ENCODE measurements at regions not wholly inside any gene's neighbourhood (a gene's known extent, or its start where the extent isn't known, plus 50 kb on each side); places are given as distances from the start of the nearest gene placed in this dataset.

GRCh38 chr18:44213293-44213692 is 467.4 kb upstream of the SETBP1 start:
- TF ChIP-seq POLR2AphosphoS5 (IDR thresholded peaks at IDR 0.05; ENCODE audit: low read depth) (no peak), SPI1 (IDR thresholded peaks at IDR 0.05; ENCODE audit: borderline replicate concordance, low read depth) (no peak), GABPA (IDR thresholded peaks at IDR 0.05; ENCODE audit: low read depth) (no peak)
- TF ChIP-seq, protein P1, sequence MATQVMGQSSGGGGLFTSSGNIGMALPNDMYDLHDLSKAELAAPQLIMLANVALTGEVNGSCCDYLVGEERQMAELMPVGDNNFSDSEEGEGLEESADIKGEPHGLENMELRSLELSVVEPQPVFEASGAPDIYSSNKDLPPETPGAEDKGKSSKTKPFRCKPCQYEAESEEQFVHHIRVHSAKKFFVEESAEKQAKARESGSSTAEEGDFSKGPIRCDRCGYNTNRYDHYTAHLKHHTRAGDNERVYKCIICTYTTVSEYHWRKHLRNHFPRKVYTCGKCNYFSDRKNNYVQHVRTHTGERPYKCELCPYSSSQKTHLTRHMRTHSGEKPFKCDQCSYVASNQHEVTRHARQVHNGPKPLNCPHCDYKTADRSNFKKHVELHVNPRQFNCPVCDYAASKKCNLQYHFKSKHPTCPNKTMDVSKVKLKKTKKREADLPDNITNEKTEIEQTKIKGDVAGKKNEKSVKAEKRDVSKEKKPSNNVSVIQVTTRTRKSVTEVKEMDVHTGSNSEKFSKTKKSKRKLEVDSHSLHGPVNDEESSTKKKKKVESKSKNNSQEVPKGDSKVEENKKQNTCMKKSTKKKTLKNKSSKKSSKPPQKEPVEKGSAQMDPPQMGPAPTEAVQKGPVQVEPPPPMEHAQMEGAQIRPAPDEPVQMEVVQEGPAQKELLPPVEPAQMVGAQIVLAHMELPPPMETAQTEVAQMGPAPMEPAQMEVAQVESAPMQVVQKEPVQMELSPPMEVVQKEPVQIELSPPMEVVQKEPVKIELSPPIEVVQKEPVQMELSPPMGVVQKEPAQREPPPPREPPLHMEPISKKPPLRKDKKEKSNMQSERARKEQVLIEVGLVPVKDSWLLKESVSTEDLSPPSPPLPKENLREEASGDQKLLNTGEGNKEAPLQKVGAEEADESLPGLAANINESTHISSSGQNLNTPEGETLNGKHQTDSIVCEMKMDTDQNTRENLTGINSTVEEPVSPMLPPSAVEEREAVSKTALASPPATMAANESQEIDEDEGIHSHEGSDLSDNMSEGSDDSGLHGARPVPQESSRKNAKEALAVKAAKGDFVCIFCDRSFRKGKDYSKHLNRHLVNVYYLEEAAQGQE (IDR thresholded peaks at IDR 0.05; ENCODE audit: insufficient replicate concordance, low read depth), result no peak
- TF ChIP-seq, protein P2, sequence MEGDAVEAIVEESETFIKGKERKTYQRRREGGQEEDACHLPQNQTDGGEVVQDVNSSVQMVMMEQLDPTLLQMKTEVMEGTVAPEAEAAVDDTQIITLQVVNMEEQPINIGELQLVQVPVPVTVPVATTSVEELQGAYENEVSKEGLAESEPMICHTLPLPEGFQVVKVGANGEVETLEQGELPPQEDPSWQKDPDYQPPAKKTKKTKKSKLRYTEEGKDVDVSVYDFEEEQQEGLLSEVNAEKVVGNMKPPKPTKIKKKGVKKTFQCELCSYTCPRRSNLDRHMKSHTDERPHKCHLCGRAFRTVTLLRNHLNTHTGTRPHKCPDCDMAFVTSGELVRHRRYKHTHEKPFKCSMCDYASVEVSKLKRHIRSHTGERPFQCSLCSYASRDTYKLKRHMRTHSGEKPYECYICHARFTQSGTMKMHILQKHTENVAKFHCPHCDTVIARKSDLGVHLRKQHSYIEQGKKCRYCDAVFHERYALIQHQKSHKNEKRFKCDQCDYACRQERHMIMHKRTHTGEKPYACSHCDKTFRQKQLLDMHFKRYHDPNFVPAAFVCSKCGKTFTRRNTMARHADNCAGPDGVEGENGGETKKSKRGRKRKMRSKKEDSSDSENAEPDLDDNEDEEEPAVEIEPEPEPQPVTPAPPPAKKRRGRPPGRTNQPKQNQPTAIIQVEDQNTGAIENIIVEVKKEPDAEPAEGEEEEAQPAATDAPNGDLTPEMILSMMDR (IDR thresholded peaks at IDR 0.05; ENCODE audit: insufficient read depth, low read length), result no peak
- Histone ChIP-seq H3K27me3 (ENCODE audit: insufficient read depth, poor library complexity, severe bottlenecking) (no peaks in the 10 kb centered on the region), H3K4me3 (replicated peaks; ENCODE audit: insufficient read depth, low read length) (no peak overlapping the region), H3K27ac (replicated peaks) (no peak overlapping the region)
- DNase-seq (ENCODE audit: low read depth in 1 of 2, low spot score in 1 of 2), result no peak

- no peak overlapping the region for H3K27ac ChIP-seq (replicated peaks)
- TF ChIP-seq POLR2AphosphoS5 (IDR thresholded peaks at IDR 0.05; ENCODE audit: low read depth) (no peak), GABPA (IDR thresholded peaks at IDR 0.05; ENCODE audit: low read depth) (no peak), SPI1 (IDR thresholded peaks at IDR 0.05; ENCODE audit: borderline replicate concordance, low read depth) (no peak)
- TF ChIP-seq, protein P2 (IDR thresholded peaks at IDR 0.05; ENCODE audit: insufficient read depth, low read length), result no peak
- TF ChIP-seq, protein P1 (IDR thresholded peaks at IDR 0.05; ENCODE audit: insufficient replicate concordance, low read depth), result no peak
- no peaks in the 10 kb centered on the region for H3K27me3 ChIP-seq (ENCODE audit: insufficient read depth, poor library complexity, severe bottlenecking)
- no peak for DNase-seq (ENCODE audit: low read depth in 1 of 2, low spot score in 1 of 2)
- no peak overlapping the region for H3K4me3 ChIP-seq (replicated peaks; ENCODE audit: insufficient read depth, low read length)
Observed at GRCh38 chr18:44214396-44214795, 466.3 kb upstream of the SETBP1 start.

DNA sequence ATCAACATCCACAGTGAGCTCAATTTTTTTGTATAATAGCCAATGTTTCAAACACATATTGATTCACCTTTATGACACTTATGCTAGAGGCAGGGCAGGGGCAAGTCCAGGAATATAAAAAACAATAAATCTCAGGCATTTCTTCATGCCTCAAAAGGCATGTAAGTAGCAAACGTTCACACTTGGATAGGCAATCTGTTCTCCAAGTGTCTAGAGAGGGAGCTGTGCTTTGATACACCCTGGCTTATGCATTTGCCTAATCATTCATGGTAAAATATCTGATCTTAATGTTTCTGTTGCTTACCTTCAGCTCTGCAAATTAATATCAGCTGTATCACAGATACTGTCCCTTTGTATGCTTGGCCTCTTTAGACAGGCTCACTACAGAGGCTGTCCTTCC is 464.5 kb upstream of the SETBP1 start:
- no peak overlapping the region for H3K27ac ChIP-seq (replicated peaks)
- H3K27me3 ChIP-seq (ENCODE audit: insufficient read depth, poor library complexity, severe bottlenecking), result no peaks in the 10 kb centered on the region
- no peak for DNase-seq (ENCODE audit: low read depth in 1 of 2, low spot score in 1 of 2)
- TF ChIP-seq, protein P1 (IDR thresholded peaks at IDR 0.05; ENCODE audit: insufficient replicate concordance, low read depth), result no peak
- TF ChIP-seq POLR2AphosphoS5 (IDR thresholded peaks at IDR 0.05; ENCODE audit: low read depth) (no peak), GABPA (IDR thresholded peaks at IDR 0.05; ENCODE audit: low read depth) (no peak), SPI1 (IDR thresholded peaks at IDR 0.05; ENCODE audit: borderline replicate concordance, low read depth) (no peak)
- TF ChIP-seq, protein P2 (IDR thresholded peaks at IDR 0.05; ENCODE audit: insufficient read depth, low read length), result no peak
- H3K4me3 ChIP-seq (replicated peaks; ENCODE audit: insufficient read depth, low read length), result no peak overlapping the region

Measured in HL-60 (cell line).